ENCODE measurements at regions not wholly inside any gene's neighbourhood (a gene's known extent, or its start where the extent isn't known, plus 50 kb on each side); places are given as distances from the start of the nearest gene placed in this dataset.

DNA sequence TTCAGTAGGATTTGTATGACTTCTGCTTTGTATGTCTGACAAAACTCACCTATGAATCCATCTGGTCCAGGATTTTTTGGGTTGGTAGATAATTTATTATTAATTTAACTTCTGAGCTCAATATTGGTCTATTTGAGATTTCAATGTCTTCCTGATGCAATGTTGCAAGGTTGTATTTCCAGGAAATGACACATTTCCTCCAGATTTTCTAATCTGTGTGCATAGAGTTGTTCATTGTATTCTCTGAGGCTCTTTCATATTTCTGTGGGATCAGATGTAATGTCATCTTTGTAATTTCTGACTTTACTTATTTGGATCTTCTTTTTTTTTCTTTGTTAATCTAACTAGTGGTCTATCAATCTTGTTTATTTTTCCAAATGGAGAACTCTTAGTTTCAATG, 584.7 kb upstream of the SETBP1 start:
- Mint-ChIP-seq H3K4me3 (no peak overlapping the region), H3K9me3 (peaks cover 36% of the 10 kb centered on the region), H3K36me3 (peaks cover 30% of the 10 kb centered on the region), H3K27me3 (ENCODE audit: low read depth) (no peaks in the 10 kb centered on the region; the same call in none of the 2 replicates), H3K4me1 (peaks cover 27% of the 10 kb centered on the region), H3K27ac (no peak overlapping the region)
- ChIA-PET CTCF (no interaction called here), POLR2A (no interaction called here)
- DNase-seq (ENCODE audit: low spot score) (no peak), ATAC-seq (no peak)
- TF ChIP-seq, protein P1, sequence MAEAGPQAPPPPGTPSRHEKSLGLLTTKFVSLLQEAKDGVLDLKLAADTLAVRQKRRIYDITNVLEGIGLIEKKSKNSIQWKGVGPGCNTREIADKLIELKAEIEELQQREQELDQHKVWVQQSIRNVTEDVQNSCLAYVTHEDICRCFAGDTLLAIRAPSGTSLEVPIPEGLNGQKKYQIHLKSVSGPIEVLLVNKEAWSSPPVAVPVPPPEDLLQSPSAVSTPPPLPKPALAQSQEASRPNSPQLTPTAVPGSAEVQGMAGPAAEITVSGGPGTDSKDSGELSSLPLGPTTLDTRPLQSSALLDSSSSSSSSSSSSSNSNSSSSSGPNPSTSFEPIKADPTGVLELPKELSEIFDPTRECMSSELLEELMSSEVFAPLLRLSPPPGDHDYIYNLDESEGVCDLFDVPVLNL (CRISPR knock-in tag; IDR thresholded peaks at IDR 0.05; ENCODE audit: borderline replicate concordance, low read depth): no peak
- TF ChIP-seq CREB1 (CRISPR knock-in tag; IDR thresholded peaks at IDR 0.05) (no peak), IRF2 (CRISPR knock-in tag; IDR thresholded peaks at IDR 0.05; ENCODE audit: borderline replicate concordance, low read depth) (no peak), MYBL2 (CRISPR knock-in tag; IDR thresholded peaks at IDR 0.05) (no peak), GABPB1 (CRISPR knock-in tag; IDR thresholded peaks at IDR 0.05) (no peak), MXD4 (CRISPR knock-in tag; IDR thresholded peaks at IDR 0.05; ENCODE audit: borderline replicate concordance) (no peak), ZBTB21 (CRISPR knock-in tag; IDR thresholded peaks at IDR 0.05; ENCODE audit: borderline replicate concordance) (no peak), CBFB (CRISPR knock-in tag; IDR thresholded peaks at IDR 0.05; ENCODE audit: low read depth) (no peak)
- TF ChIP-seq, protein P2, sequence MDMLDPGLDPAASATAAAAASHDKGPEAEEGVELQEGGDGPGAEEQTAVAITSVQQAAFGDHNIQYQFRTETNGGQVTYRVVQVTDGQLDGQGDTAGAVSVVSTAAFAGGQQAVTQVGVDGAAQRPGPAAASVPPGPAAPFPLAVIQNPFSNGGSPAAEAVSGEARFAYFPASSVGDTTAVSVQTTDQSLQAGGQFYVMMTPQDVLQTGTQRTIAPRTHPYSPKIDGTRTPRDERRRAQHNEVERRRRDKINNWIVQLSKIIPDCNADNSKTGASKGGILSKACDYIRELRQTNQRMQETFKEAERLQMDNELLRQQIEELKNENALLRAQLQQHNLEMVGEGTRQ (CRISPR knock-in tag; IDR thresholded peaks at IDR 0.05): no peak
- TF ChIP-seq, protein P3, sequence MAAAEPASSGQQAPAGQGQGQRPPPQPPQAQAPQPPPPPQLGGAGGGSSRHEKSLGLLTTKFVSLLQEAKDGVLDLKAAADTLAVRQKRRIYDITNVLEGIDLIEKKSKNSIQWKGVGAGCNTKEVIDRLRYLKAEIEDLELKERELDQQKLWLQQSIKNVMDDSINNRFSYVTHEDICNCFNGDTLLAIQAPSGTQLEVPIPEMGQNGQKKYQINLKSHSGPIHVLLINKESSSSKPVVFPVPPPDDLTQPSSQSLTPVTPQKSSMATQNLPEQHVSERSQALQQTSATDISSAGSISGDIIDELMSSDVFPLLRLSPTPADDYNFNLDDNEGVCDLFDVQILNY (CRISPR knock-in tag; IDR thresholded peaks at IDR 0.05): no peak
- TF ChIP-seq, protein P4, sequence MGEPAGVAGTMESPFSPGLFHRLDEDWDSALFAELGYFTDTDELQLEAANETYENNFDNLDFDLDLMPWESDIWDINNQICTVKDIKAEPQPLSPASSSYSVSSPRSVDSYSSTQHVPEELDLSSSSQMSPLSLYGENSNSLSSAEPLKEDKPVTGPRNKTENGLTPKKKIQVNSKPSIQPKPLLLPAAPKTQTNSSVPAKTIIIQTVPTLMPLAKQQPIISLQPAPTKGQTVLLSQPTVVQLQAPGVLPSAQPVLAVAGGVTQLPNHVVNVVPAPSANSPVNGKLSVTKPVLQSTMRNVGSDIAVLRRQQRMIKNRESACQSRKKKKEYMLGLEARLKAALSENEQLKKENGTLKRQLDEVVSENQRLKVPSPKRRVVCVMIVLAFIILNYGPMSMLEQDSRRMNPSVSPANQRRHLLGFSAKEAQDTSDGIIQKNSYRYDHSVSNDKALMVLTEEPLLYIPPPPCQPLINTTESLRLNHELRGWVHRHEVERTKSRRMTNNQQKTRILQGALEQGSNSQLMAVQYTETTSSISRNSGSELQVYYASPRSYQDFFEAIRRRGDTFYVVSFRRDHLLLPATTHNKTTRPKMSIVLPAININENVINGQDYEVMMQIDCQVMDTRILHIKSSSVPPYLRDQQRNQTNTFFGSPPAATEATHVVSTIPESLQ (CRISPR knock-in tag; IDR thresholded peaks at IDR 0.05): no peak
- TF ChIP-seq, protein P5, sequence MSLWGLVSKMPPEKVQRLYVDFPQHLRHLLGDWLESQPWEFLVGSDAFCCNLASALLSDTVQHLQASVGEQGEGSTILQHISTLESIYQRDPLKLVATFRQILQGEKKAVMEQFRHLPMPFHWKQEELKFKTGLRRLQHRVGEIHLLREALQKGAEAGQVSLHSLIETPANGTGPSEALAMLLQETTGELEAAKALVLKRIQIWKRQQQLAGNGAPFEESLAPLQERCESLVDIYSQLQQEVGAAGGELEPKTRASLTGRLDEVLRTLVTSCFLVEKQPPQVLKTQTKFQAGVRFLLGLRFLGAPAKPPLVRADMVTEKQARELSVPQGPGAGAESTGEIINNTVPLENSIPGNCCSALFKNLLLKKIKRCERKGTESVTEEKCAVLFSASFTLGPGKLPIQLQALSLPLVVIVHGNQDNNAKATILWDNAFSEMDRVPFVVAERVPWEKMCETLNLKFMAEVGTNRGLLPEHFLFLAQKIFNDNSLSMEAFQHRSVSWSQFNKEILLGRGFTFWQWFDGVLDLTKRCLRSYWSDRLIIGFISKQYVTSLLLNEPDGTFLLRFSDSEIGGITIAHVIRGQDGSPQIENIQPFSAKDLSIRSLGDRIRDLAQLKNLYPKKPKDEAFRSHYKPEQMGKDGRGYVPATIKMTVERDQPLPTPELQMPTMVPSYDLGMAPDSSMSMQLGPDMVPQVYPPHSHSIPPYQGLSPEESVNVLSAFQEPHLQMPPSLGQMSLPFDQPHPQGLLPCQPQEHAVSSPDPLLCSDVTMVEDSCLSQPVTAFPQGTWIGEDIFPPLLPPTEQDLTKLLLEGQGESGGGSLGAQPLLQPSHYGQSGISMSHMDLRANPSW (CRISPR knock-in tag; conservative IDR thresholded peaks at IDR 0.05; ENCODE audit: low read depth): no peak

DNA sequence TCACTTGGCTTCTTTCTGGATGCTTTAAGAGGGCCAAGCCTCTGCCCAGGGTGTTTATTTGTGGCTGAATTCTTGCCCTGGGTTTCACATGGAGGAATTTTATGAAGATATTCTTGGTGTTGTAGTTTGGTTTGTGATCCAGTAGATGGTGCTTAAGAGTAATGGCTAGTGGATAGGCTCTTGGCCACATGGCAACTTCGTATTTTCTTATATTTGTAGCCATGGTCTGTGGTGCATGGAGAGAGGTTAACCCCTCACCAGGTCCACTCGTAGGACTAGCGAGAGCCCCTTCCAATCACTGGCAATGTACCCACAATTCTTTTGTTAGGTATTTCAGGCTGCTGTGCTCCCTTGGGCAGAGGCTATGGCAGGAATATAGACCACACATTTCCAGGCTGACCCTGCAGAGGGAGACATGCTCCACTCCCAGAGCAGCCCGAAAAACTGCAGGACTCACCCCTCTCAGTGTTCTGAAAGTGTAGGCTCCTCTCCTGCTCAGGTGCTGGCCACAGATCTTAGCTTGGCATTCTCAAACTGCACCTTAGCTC, 582.1 kb upstream of the SETBP1 start:
- Mint-ChIP-seq H3K27ac (no peak overlapping the region), H3K4me3 (no peak overlapping the region), H3K4me1 (peaks cover 28% of the 10 kb centered on the region), H3K9me3 (peaks cover 36% of the 10 kb centered on the region), H3K27me3 (ENCODE audit: low read depth) (no peaks in the 10 kb centered on the region; the same call in none of the 2 replicates), H3K36me3 (peaks cover 30% of the 10 kb centered on the region)
- ChIA-PET CTCF (interaction anchor here (1.0 kb wide), 1 partner anchor 437 kb away, joined by 3 read pairs; no protein-coding TSS in a partner anchor), POLR2A (no interaction called here)
- DNase-seq (ENCODE audit: low spot score): peak; percentile 40
- TF ChIP-seq ESRRA (CRISPR knock-in tag; IDR thresholded peaks at IDR 0.05; ENCODE audit: borderline replicate concordance): no peak
- TF ChIP-seq, protein P6, sequence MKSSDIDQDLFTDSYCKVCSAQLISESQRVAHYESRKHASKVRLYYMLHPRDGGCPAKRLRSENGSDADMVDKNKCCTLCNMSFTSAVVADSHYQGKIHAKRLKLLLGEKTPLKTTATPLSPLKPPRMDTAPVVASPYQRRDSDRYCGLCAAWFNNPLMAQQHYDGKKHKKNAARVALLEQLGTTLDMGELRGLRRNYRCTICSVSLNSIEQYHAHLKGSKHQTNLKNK (CRISPR knock-in tag; IDR thresholded peaks at IDR 0.05): no peak
- TF ChIP-seq, protein P7, sequence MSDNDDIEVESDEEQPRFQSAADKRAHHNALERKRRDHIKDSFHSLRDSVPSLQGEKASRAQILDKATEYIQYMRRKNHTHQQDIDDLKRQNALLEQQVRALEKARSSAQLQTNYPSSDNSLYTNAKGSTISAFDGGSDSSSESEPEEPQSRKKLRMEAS (CRISPR knock-in tag; IDR thresholded peaks at IDR 0.05): 0 out of 2 replicates have a peak, but pooled peaks have one; percentile 24
- TF ChIP-seq GRHL2 (CRISPR knock-in tag; IDR thresholded peaks at IDR 0.05; ENCODE audit: insufficient replicate concordance, severe bottlenecking): no peak
- TF ChIP-seq TEAD4 (CRISPR knock-in tag; IDR thresholded peaks at IDR 0.05): no peak
- TF ChIP-seq, protein P8, sequence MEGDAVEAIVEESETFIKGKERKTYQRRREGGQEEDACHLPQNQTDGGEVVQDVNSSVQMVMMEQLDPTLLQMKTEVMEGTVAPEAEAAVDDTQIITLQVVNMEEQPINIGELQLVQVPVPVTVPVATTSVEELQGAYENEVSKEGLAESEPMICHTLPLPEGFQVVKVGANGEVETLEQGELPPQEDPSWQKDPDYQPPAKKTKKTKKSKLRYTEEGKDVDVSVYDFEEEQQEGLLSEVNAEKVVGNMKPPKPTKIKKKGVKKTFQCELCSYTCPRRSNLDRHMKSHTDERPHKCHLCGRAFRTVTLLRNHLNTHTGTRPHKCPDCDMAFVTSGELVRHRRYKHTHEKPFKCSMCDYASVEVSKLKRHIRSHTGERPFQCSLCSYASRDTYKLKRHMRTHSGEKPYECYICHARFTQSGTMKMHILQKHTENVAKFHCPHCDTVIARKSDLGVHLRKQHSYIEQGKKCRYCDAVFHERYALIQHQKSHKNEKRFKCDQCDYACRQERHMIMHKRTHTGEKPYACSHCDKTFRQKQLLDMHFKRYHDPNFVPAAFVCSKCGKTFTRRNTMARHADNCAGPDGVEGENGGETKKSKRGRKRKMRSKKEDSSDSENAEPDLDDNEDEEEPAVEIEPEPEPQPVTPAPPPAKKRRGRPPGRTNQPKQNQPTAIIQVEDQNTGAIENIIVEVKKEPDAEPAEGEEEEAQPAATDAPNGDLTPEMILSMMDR (IDR thresholded peaks at IDR 0.05): peak; percentile 25; the same call in 1 of the 2 replicates
- ATAC-seq: peak; percentile 96
